Activated CD8-positive, alpha-beta T cell treated with anti-CD3 and anti-CD28 coated beads for 36 hours (primary cell): ENCODE measurements at regions not wholly inside any gene's neighbourhood (a gene's known extent, or its start where the extent isn't known, plus 50 kb on each side); places are given as distances from the start of the nearest gene placed in this dataset.

ENCODE experiments used
- ATAC-seq: fragments of 200-7000 bp; cut with Tn5 transposase; one replicate; pipeline ENCODE4 v1.10.0; 2021; ENCODE audit warnings: mild to moderate bottlenecking, moderate library complexity
- CTCF ChIA-PET: fragments of 350-600 bp; sonication (Branson Sonifier 250); formaldehyde crosslinking; loops from one replicate; lab custom pipeline; 2021; ENCODE audit warnings: antibody characterized with exemption; lab: Charles Lee
- POLR2A ChIA-PET: fragments of 350-600 bp; sonication (Branson Sonifier 250); formaldehyde crosslinking; loops from one replicate; lab custom pipeline; 2021; ENCODE audit warnings: antibody characterized with exemption; lab: Charles Lee
- DNase-seq: peaks from one replicate; pipeline ENCODE4 v3.0.0-alpha.2; 2020
- H3K27ac Mint-ChIP-seq: one replicate; pipeline ENCODE4 v1.8.0; 2021; ENCODE audit warnings: mild to moderate bottlenecking, mixed read lengths
- H3K27me3 Mint-ChIP-seq: one replicate; pipeline ENCODE4 v1.8.0; 2021; ENCODE audit warnings: mixed read lengths
- H3K36me3 Mint-ChIP-seq: one replicate; pipeline ENCODE4 v1.8.0; 2021; ENCODE audit warnings: low read depth, mixed read lengths
- H3K4me1 Mint-ChIP-seq: one replicate; pipeline ENCODE4 v1.8.0; 2021; ENCODE audit warnings: low read depth, mixed read lengths
- H3K4me3 Mint-ChIP-seq: one replicate; pipeline ENCODE4 v1.8.0; 2021; ENCODE audit warnings: mild to moderate bottlenecking, moderate library complexity, mixed read lengths
- H3K9me3 Mint-ChIP-seq: one replicate; pipeline ENCODE4 v1.8.0; 2021; ENCODE audit warnings: mixed read lengths
- CTCF ChIP-seq: fragments of 200-600 bp; IDR thresholded peaks from one replicate; pipeline ENCODE4 v1.8.0; 2022; ENCODE audit warnings: antibody characterized with exemption, mild to moderate bottlenecking
- intact Hi-C: fragments of 100-400 bp; cut with micrococcal nuclease; formaldehyde crosslinking; loops from one replicate; pipeline ENCODE4 v1.10.0; 2022

- intact Hi-C loops: no loop called here
- Mint-ChIP-seq H3K27ac (no peak overlapping the region), H3K27me3 (no peaks in the 10 kb centered on the region)
Observed at GRCh38 chr2:214674278-214674677, 135.2 kb downstream of the BARD1 start.

DNA sequence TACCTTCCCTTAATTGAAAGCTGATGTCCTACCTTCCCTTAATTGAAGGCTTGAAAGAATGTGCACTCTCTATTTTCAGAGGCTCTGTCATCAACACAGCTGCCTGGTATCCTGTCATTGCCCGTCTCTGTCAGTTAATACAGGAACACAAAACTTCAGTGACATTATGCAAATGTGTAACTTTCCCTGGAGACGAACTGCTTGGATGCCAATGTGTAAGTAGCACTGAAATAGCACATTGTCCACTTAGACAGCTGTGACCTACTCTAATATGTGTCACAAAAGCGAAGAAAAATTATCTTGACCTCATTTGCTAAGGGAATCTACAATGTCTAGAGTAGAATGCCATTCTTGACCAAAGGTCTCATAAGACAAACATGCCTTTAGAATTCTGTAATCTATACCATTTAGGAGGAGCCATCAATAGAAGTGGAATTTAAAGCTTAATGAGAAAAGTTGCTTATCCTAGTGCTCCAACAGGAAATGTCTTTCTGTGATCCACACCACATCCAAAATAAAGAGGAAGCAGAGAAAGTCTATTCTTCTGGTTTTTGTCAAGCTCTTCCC, 138.1 kb downstream of the BARD1 start:
- no peak overlapping the region for H3K27ac Mint-ChIP-seq
- H3K4me1 Mint-ChIP-seq: no peaks in the 10 kb centered on the region
- H3K36me3 Mint-ChIP-seq: no peaks in the 10 kb centered on the region
- TF ChIP-seq CTCF: no peak
- DNase-seq: no peak
- peaks cover 2% of the 10 kb centered on the region for H3K9me3 Mint-ChIP-seq
- ATAC-seq: no peak
- no peak overlapping the region for H3K4me3 Mint-ChIP-seq
- ChIA-PET POLR2A (no interaction called here), CTCF (no interaction called here)
- no peaks in the 10 kb centered on the region for H3K27me3 Mint-ChIP-seq
- intact Hi-C loops: no loop called here

More at GRCh38 chr2:214674278-214674677, 135.2 kb downstream of the BARD1 start:
- no peak for ATAC-seq
- H3K4me1 Mint-ChIP-seq: no peaks in the 10 kb centered on the region
- ChIA-PET POLR2A (no interaction called here), CTCF (no interaction called here)
- no peaks in the 10 kb centered on the region for H3K9me3 Mint-ChIP-seq
- TF ChIP-seq CTCF: no peak
- no peaks in the 10 kb centered on the region for H3K36me3 Mint-ChIP-seq
- DNase-seq: no peak
- H3K4me3 Mint-ChIP-seq: no peak overlapping the region

DNA sequence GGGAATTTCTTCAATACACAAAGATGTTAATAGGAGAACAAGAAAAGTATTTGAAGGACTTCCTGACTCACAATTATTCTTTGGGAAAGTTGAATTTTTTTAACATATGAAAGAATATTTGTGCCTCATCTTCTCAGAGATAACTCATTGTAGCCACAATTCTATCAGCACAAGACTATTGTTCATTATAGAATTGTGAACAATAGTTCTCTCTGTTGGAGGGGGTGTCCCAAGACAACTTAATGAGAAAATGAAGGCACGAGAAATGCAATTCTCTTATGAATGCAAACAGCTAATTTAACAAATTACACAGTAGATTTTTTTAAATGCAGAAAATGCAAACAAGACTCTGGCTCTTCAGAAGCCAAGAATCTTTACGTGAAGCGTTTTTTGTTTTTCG, 157.0 kb downstream of the BARD1 start:
- no peak for ATAC-seq

DNA sequence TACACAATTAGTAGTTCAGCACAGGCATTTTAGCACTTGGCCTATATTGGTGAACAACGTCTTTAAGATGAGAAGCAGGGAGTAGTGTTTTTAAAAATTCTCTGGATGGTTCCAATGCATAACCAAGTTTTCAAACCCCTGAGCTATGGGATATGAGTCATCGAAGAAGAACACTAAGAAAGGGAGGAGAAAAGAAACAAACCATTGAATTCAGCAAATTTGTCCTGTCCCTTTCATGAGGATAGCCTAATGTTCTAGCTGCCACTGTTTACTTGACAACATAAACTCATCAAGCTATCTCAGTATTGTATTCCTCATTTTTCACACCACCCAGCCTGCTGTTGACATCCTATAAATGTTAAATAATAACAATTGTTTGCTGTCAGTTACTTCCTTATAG, 158.0 kb downstream of the BARD1 start:
- H3K36me3 Mint-ChIP-seq: no peaks in the 10 kb centered on the region
- peaks cover 3% of the 10 kb centered on the region for H3K9me3 Mint-ChIP-seq
- intact Hi-C loops: no loop called here
- no peaks in the 10 kb centered on the region for H3K27me3 Mint-ChIP-seq
- POLR2A ChIA-PET: no interaction called here
- ATAC-seq (no peak), DNase-seq (no peak)
- H3K4me3 Mint-ChIP-seq: no peak overlapping the region
- H3K27ac Mint-ChIP-seq: no peak overlapping the region
- TF ChIP-seq CTCF: no peak
- H3K4me1 Mint-ChIP-seq: peaks cover 7% of the 10 kb centered on the region
- CTCF ChIA-PET: no interaction called here

More for the DNA sequence above, 157.0 kb downstream of the BARD1 start:
- Mint-ChIP-seq H3K27ac (no peak overlapping the region), H3K27me3 (no peaks in the 10 kb centered on the region), H3K9me3 (peaks cover 10% of the 10 kb centered on the region), H3K4me3 (no peak overlapping the region), H3K4me1 (peaks cover 7% of the 10 kb centered on the region), H3K36me3 (peaks cover 1% of the 10 kb centered on the region)
- intact Hi-C loops: no loop called here
- CTCF ChIA-PET: no interaction called here
- POLR2A ChIA-PET: no interaction called here
- no peak for TF ChIP-seq CTCF
- no peak for DNase-seq

GRCh38 chr2:214649440-214650205, 159.9 kb downstream of the BARD1 start:
- Mint-ChIP-seq H3K4me1 (peaks cover 7% of the 10 kb centered on the region), H3K9me3 (peaks cover 3% of the 10 kb centered on the region), H3K36me3 (no peaks in the 10 kb centered on the region), H3K27ac (no peak overlapping the region), H3K27me3 (no peaks in the 10 kb centered on the region), H3K4me3 (no peak overlapping the region)
- DNase-seq: no peak
- TF ChIP-seq CTCF: no peak
- ATAC-seq: no peak
- intact Hi-C loops: no loop called here
- CTCF ChIA-PET: no interaction called here
- POLR2A ChIA-PET: no interaction called here
